HCT116 (cell line): ENCODE measurements at regions not wholly inside any gene's neighbourhood (a gene's known extent, or its start where the extent isn't known, plus 50 kb on each side); places are given as distances from the start of the nearest gene placed in this dataset.

ENCODE experiments used
- ATAC-seq: fragments of 200-7000 bp; cut with Tn5 transposase; 2 replicates; pipeline ENCODE4 v1.9.1; 2020; ENCODE audit warnings: mild to moderate bottlenecking, moderate library complexity
- BruUV-seq: library from RNA; stranded (reverse); fragments of 400-500 nt; replicated peaks from 2 replicates; lab custom pipeline; 2021; lab: Mats Ljungman, UMichigan
- CTCF ChIA-PET: fragments of 300-600 bp; sonication (Branson Sonifier 250); formaldehyde crosslinking; loops from one replicate; lab custom pipeline; 2021; ENCODE audit warnings: antibody characterized with exemption; lab: Charles Lee
- POLR2A ChIA-PET: fragments of 300-600, 350-600 bp; sonication (Branson Sonifier 250); formaldehyde crosslinking; loops from one replicate; lab custom pipeline; 2021; ENCODE audit warnings: antibody characterized with exemption; lab: Charles Lee
- RAD21 ChIA-PET, 2 experiments: fragments of 300-600 bp; sonication (Branson Sonifier 250); formaldehyde crosslinking; loops; one replicate each; lab custom pipeline; 2023; ENCODE audit warnings: low total read pairs in 2 of 2; ENCODE audit not compliant: uncharacterized antibody in 2 of 2, unreplicated experiment in 2 of 2, low non-redundant PET in 1 of 2; lab: Charles Lee
- DNase-seq: peaks from one replicate; pipeline ENCODE4 v3.0.0-alpha.2; 2010; ENCODE audit warnings: low read depth, low spot score
- H2AFZ ChIP-seq: fragments of 200-600 bp; shearing (Covaris generic), sonication (generic); 2 replicates; pipeline ENCODE4 v1.6.1; 2017; ENCODE audit warnings: low read depth, mixed run types, mixed read lengths, antibody characterized with exemption, low read length; ENCODE audit not compliant: poor library complexity, severe bottlenecking
- H3K27ac ChIP-seq: 2 replicates; pipeline ENCODE4 v1.5.1; 2012; ENCODE audit warnings: low read depth, low read length
- H3K27me3 ChIP-seq: fragments of 200-600 bp; sonication (generic); 2 replicates; pipeline ENCODE4 v1.6.1; 2016; ENCODE audit warnings: mixed run types, low read length, mixed read lengths; ENCODE audit not compliant: insufficient read depth
- H3K36me3 ChIP-seq, 2 experiments: fragments of 200-500 bp in 1 of 2; fragments of 200-600 bp in 1 of 2; sonication (Bioruptor generic) in 1 of 2; sonication (generic) in 1 of 2; 2 replicates each; pipeline versions ENCODE4 v1.5.1 to v1.6.1; 2014 to 2016; ENCODE audit warnings: low read length in 2 of 2, inconsistent platforms in 1 of 2, mixed read lengths in 1 of 2, mixed run types in 1 of 2; ENCODE audit not compliant: insufficient read depth in 2 of 2, control insufficient read depth in 1 of 2
- H3K4me1 ChIP-seq, 2 experiments: fragments of 200-600 bp in 1 of 2; sonication (generic) in 1 of 2; 2 replicates each; pipeline versions ENCODE4 v1.5.1 to v1.6.1; 2012 to 2017; ENCODE audit warnings: low read length in 2 of 2, inconsistent platforms in 1 of 2, mild to moderate bottlenecking in 1 of 2, mixed read lengths in 1 of 2, mixed run types in 1 of 2, moderate library complexity in 1 of 2; ENCODE audit not compliant: insufficient read depth in 2 of 2, control insufficient read depth in 1 of 2
- H3K4me2 ChIP-seq: fragments of 200-600 bp; sonication (generic); 2 replicates; pipeline ENCODE4 v1.6.1; 2017; ENCODE audit warnings: mixed run types, low read length, mixed read lengths
- H3K4me3 ChIP-seq, 2 experiments: fragments of 200-600 bp in 1 of 2; sonication (generic) in 1 of 2; replicated peaks in 1 of 2; 2 replicates each; pipeline ENCODE4 v1.5.1; 2011 to 2016; ENCODE audit warnings: low read length in 2 of 2, control low read depth in 1 of 2, low read depth in 1 of 2, mild to moderate bottlenecking in 1 of 2, mixed read lengths in 1 of 2, mixed run types in 1 of 2
- H3K79me2 ChIP-seq: fragments of 200-600 bp; sonication (generic); 2 replicates; pipeline ENCODE4 v1.6.1; 2017; ENCODE audit warnings: mild to moderate bottlenecking, mixed run types, low read length, moderate library complexity, mixed read lengths; ENCODE audit not compliant: insufficient read depth
- H3K9ac ChIP-seq: fragments of 200-600 bp; sonication (generic); 2 replicates; pipeline ENCODE4 v1.6.1; 2016; ENCODE audit warnings: low read length, mixed read lengths
- H3K9me2 ChIP-seq: fragments of 200-600 bp; sonication (generic), shearing (Covaris generic); 2 replicates; pipeline ENCODE4 v1.6.1; 2017; ENCODE audit warnings: mixed run types, mild to moderate bottlenecking, moderate library complexity; ENCODE audit not compliant: insufficient read depth
- H3K9me3 ChIP-seq, 2 experiments: fragments of 200-500 bp in 1 of 2; fragments of 200-600 bp in 1 of 2; sonication (Bioruptor generic) in 1 of 2; sonication (generic) in 1 of 2; 2 replicates each; pipeline ENCODE4 v1.6.1; 2014 to 2017; ENCODE audit warnings: low read length in 2 of 2, mixed read lengths in 2 of 2, inconsistent platforms in 1 of 2, low read depth in 1 of 2, mild to moderate bottlenecking in 1 of 2, mixed run types in 1 of 2, moderate library complexity in 1 of 2; ENCODE audit not compliant: control insufficient read depth in 1 of 2, insufficient read depth in 1 of 2
- H4K20me1 ChIP-seq: fragments of 200-600 bp; sonication (generic), shearing (Covaris generic); 2 replicates; pipeline ENCODE4 v1.6.1; 2017; ENCODE audit warnings: mixed run types, mild to moderate bottlenecking, moderate library complexity; ENCODE audit not compliant: insufficient read depth
- CBX3 ChIP-seq: IDR thresholded peaks from 2 replicates; pipeline ENCODE4 v1.6.1; 2012; ENCODE audit warnings: low read depth
- CTCF ChIP-seq, 3 experiments: fragments of 200-600 bp in 1 of 3; sonication (generic) in 1 of 3; IDR thresholded peaks in 2 of 3; conservative IDR thresholded peaks in 1 of 3; 2 replicates each; pipeline ENCODE4 v1.5.1; 2012 to 2017; ENCODE audit warnings: low read depth in 2 of 3, low read length in 2 of 3, antibody characterized with exemption in 1 of 3, borderline replicate concordance in 1 of 3, control low read depth in 1 of 3, mild to moderate bottlenecking in 1 of 3, mixed read lengths in 1 of 3, mixed run types in 1 of 3, moderate library complexity in 1 of 3; ENCODE audit not compliant: insufficient read depth in 1 of 3
- EGR1 ChIP-seq: IDR thresholded peaks from 2 replicates; pipeline ENCODE4 v1.6.1; 2012; ENCODE audit warnings: low read depth
- ELF1 ChIP-seq: IDR thresholded peaks from 2 replicates; pipeline ENCODE4 v1.6.1; 2012; ENCODE audit warnings: low read depth, borderline replicate concordance
- EZH2phosphoT487 ChIP-seq: fragments of 200-600 bp; IDR thresholded peaks from 2 replicates; pipeline ENCODE4 v1.6.1; 2018; ENCODE audit warnings: antibody characterized with exemption, borderline replicate concordance
- FOSL1 ChIP-seq: IDR thresholded peaks from 2 replicates; pipeline ENCODE4 v1.6.1; 2012; ENCODE audit warnings: low read depth
- MAX ChIP-seq: IDR thresholded peaks from 2 replicates; pipeline ENCODE4 v1.6.1; 2012
- POLR2A ChIP-seq: IDR thresholded peaks from 2 replicates; pipeline ENCODE4 v1.7.0; 2011; ENCODE audit warnings: borderline replicate concordance; ENCODE audit not compliant: insufficient read depth, insufficient read length; ENCODE audit errors: extremely low read depth
- POLR2AphosphoS5 ChIP-seq: IDR thresholded peaks from 2 replicates; pipeline ENCODE4 v1.6.1; 2011; ENCODE audit warnings: mild to moderate bottlenecking, low read depth, low read length, moderate library complexity
- SIN3A ChIP-seq: IDR thresholded peaks from 2 replicates; pipeline ENCODE4 v1.6.1; 2012; ENCODE audit warnings: low read depth
- SP1 ChIP-seq: IDR thresholded peaks from 2 replicates; pipeline ENCODE4 v1.6.1; 2012; ENCODE audit warnings: low read depth
- SRF ChIP-seq: IDR thresholded peaks from 2 replicates; pipeline ENCODE4 v1.6.1; 2012; ENCODE audit warnings: low read depth
- TCF7L2 ChIP-seq: IDR thresholded peaks from 2 replicates; pipeline ENCODE4 v1.7.0; 2011; ENCODE audit warnings: borderline replicate concordance, inconsistent platforms; ENCODE audit not compliant: insufficient read depth, insufficient read length; ENCODE audit errors: extremely low read depth
- YY1 ChIP-seq: IDR thresholded peaks from 2 replicates; pipeline ENCODE4 v1.6.1; 2011; ENCODE audit warnings: low read length, low read depth, moderate library complexity, mild to moderate bottlenecking; ENCODE audit not compliant: insufficient replicate concordance; ENCODE audit errors: extremely low read depth
- ZFX ChIP-seq: fragments of 450-650 bp; IDR thresholded peaks from 2 replicates; pipeline ENCODE4 v1.6.1; 2017
- intact Hi-C: fragments of 100-400 bp; cut with micrococcal nuclease; formaldehyde crosslinking; loops from 2 replicates; pipeline ENCODE4 v1.10.0; 2022

GRCh38 chr20:52056203-52057062, 135.1 kb downstream of the ZFP64 start:
- RAD21 ChIA-PET = no interaction called here
- H3K9me2 ChIP-seq = no peaks in the 10 kb centered on the region
- no peak overlapping the region for H3K9ac ChIP-seq
- no peak overlapping the region for H3K27ac ChIP-seq
- H2AFZ ChIP-seq = no peak overlapping the region
- no peaks in the 10 kb centered on the region for H3K27me3 ChIP-seq
- no peak overlapping the region for H3K4me3 ChIP-seq
- no TSS peak for BruUV-seq
- H3K79me2 ChIP-seq = no peaks in the 10 kb centered on the region
- POLR2A ChIA-PET = no interaction called here
- no peak for ATAC-seq
- H3K9me3 ChIP-seq = peaks cover 0 to 5% of the 10 kb centered on the region in 2 experiments; a peak in 1 of 4 replicates
- CTCF ChIA-PET = no interaction called here
- H3K36me3 ChIP-seq = no peaks in the 10 kb centered on the region
- no peak overlapping the region for H3K4me2 ChIP-seq
- TF ChIP-seq CBX3 (peak; percentile 50; the same call in 1 of the 2 replicates), SRF (no peak)
- TF ChIP-seq, all 23 proteins: peak for 1
- DNase-seq = peak; percentile 7
- intact Hi-C loops = no loop called here
- H3K4me1 ChIP-seq = peaks cover 0 to 12% of the 10 kb centered on the region in 2 experiments; a peak in 1 of 4 replicates
- H4K20me1 ChIP-seq = no peaks in the 10 kb centered on the region

- peaks cover 0 to 7% of the 10 kb centered on the region in 2 experiments; a peak in 1 of 4 replicates for H3K4me1 ChIP-seq
- ATAC-seq (no peak), DNase-seq (no peak)
- no peak overlapping the region for H3K9ac ChIP-seq
- peaks cover 0 to 5% of the 10 kb centered on the region in 2 experiments; a peak in 1 of 4 replicates for H3K9me3 ChIP-seq
- no peaks in the 10 kb centered on the region for H3K79me2 ChIP-seq
- H3K4me3 ChIP-seq = no peak overlapping the region
- BruUV-seq = no TSS peak
- ChIA-PET POLR2A (no interaction called here), CTCF (no interaction called here), RAD21 (no interaction called here)
- H4K20me1 ChIP-seq = no peaks in the 10 kb centered on the region
- no peaks in the 10 kb centered on the region for H3K36me3 ChIP-seq
- intact Hi-C loops = no loop called here
- H3K9me2 ChIP-seq = no peaks in the 10 kb centered on the region
- H2AFZ ChIP-seq = no peak overlapping the region
- no peak overlapping the region for H3K27ac ChIP-seq
- TF ChIP-seq CTCF (IDR thresholded peaks at IDR 0.05 in 2 of 3, conservative IDR thresholded peaks at IDR 0.05 in 1 of 3; ENCODE audit: borderline replicate concordance in 1 of 3, insufficient read depth in 1 of 3, low read depth in 2 of 3, low read length in 2 of 3) (no peak), SIN3A (no peak), EGR1 (no peak), CBX3 (no peak), FOSL1 (no peak), EZH2phosphoT487 (no peak), POLR2AphosphoS5 (no peak), ELF1 (no peak), POLR2A (no peak), MAX (no peak), ZFX (no peak), TCF7L2 (no peak), SP1 (no peak), YY1 (no peak)
- H3K27me3 ChIP-seq = no peaks in the 10 kb centered on the region
- H3K4me2 ChIP-seq = no peak overlapping the region
Measured at GRCh38 chr20:52054123-52054522, 137.5 kb downstream of the ZFP64 start.
